Endothelial cell of umbilical vein (primary cell): ENCODE measurements at regions not wholly inside any gene's neighbourhood (a gene's known extent, or its start where the extent isn't known, plus 50 kb on each side); places are given as distances from the start of the nearest gene placed in this dataset.

Experiments
- BruUV-seq: library from RNA; stranded (reverse); fragments of 400-500 nt; replicated peaks from 2 replicates; lab custom pipeline; 2021; lab: Mats Ljungman, UMichigan
- CTCF ChIA-PET: fragments of 300-600, 350-600 bp; sonication (Branson Sonifier 250); formaldehyde crosslinking; loops from one replicate; lab custom pipeline; 2021; ENCODE audit warnings: antibody characterized with exemption, inconsistent platforms; lab: Charles Lee
- POLR2A ChIA-PET: fragments of 300-600, 350-600 bp; sonication (Branson Sonifier 250); formaldehyde crosslinking; loops from one replicate; lab custom pipeline; 2021; ENCODE audit warnings: antibody characterized with exemption, inconsistent platforms; lab: Charles Lee
- DNase-seq: peaks from one replicate; pipeline ENCODE4 v3.0.0-alpha.2; 2011; ENCODE audit warnings: low read depth, low spot score
- FAIRE-seq: peaks from 2 replicates; lab custom pipeline; 2011; peaks lifted over from hg19 to GRCh38; lab: Jason Lieb, UNC
- H2AFZ ChIP-seq: 2 replicates; pipeline ENCODE4 v1.6.0; 2012; ENCODE audit warnings: low read depth, low read length, control low read depth, inconsistent platforms
- H3K27ac ChIP-seq: 2 replicates; pipeline ENCODE4 v1.5.1; 2011; ENCODE audit warnings: low read depth, mild to moderate bottlenecking, control low read depth, low read length, moderate library complexity; ENCODE audit not compliant: insufficient read depth
- H3K27me3 ChIP-seq, 2 experiments: 2 replicates each; pipeline versions ENCODE4 v1.6.0 to v1.6.1; 2011; ENCODE audit warnings: low read length in 2 of 2, mixed read lengths in 1 of 2; ENCODE audit not compliant: control insufficient read depth in 2 of 2, insufficient read depth in 2 of 2
- H3K36me3 ChIP-seq, 2 experiments: 2 replicates in 1 of 2; 3 replicates in 1 of 2; pipeline ENCODE4 v1.5.1; 2011; ENCODE audit warnings: low read length in 2 of 2, mild to moderate bottlenecking in 1 of 2, moderate library complexity in 1 of 2; ENCODE audit not compliant: control insufficient read depth in 2 of 2, insufficient read depth in 2 of 2; ENCODE audit errors: extremely low read depth in 1 of 2
- H3K4me1 ChIP-seq: 3 replicates; pipeline ENCODE4 v1.5.1; 2011; ENCODE audit warnings: mild to moderate bottlenecking, low read length; ENCODE audit not compliant: control insufficient read depth, insufficient read depth; ENCODE audit errors: extremely low read depth
- H3K4me2 ChIP-seq: 2 replicates; pipeline ENCODE4 v1.6.1; 2011; ENCODE audit warnings: low read length, control low read depth, mixed read lengths; ENCODE audit not compliant: insufficient read depth
- H3K4me3 ChIP-seq, 3 experiments: fragments of 200-600 bp in 1 of 3; sonication (generic), shearing (Covaris generic) in 1 of 3; replicated peaks in 1 of 3; 2 replicates each; pipeline ENCODE4 v1.5.1; 2011 to 2016; ENCODE audit warnings: control low read depth in 3 of 3, low read length in 3 of 3, mild to moderate bottlenecking in 2 of 3, inconsistent platforms in 1 of 3, low read depth in 1 of 3, moderate library complexity in 1 of 3; ENCODE audit not compliant: insufficient read depth in 1 of 3
- H3K79me2 ChIP-seq: 2 replicates; pipeline ENCODE4 v1.6.0; 2012; ENCODE audit warnings: low read length, inconsistent platforms; ENCODE audit not compliant: control insufficient read depth, insufficient read depth
- H3K9ac ChIP-seq: replicated peaks from 2 replicates; pipeline ENCODE3; 2011; ENCODE audit warnings: low read length, control low read depth; ENCODE audit not compliant: insufficient read depth; ENCODE audit errors: extremely low read depth
- H3K9me1 ChIP-seq: replicated peaks from 3 replicates; pipeline ENCODE4 v1.6.0; 2011; ENCODE audit warnings: mild to moderate bottlenecking, low read length; ENCODE audit not compliant: control insufficient read depth, insufficient read depth; ENCODE audit errors: extremely low read depth
- H3K9me3 ChIP-seq: replicated peaks from 2 replicates; pipeline ENCODE4 v1.5.1; 2012; ENCODE audit warnings: low read length, inconsistent platforms; ENCODE audit not compliant: control insufficient read depth, insufficient read depth
- H4K20me1 ChIP-seq: replicated peaks from 2 replicates; pipeline ENCODE3; 2011; ENCODE audit warnings: mild to moderate bottlenecking, low read length; ENCODE audit not compliant: control insufficient read depth, insufficient read depth; ENCODE audit errors: extremely low read depth
- CTCF ChIP-seq, 2 donors: IDR thresholded peaks; 1 replicate in 1 of 2; 2 replicates in 1 of 2; pipeline ENCODE4 v1.5.1; 2011; ENCODE audit warnings: low read length in 2 of 2, mild to moderate bottlenecking in 2 of 2, moderate library complexity in 2 of 2, control low read depth in 1 of 2, inconsistent platforms in 1 of 2, low read depth in 1 of 2; ENCODE audit not compliant: insufficient read depth in 1 of 2; ENCODE audit errors: extremely low read depth in 1 of 2
- EZH2 ChIP-seq: IDR thresholded peaks from 2 replicates; pipeline ENCODE4 v1.6.1; 2012; ENCODE audit warnings: borderline replicate concordance, low read depth, mild to moderate bottlenecking, moderate library complexity, low read length, inconsistent platforms; ENCODE audit not compliant: severe bottlenecking
- FOS ChIP-seq: IDR thresholded peaks from 2 replicates; pipeline ENCODE4 v1.6.1; 2011; ENCODE audit warnings: mild to moderate bottlenecking, low read length, moderate library complexity, borderline replicate concordance; ENCODE audit not compliant: insufficient read depth
- GATA2 ChIP-seq: IDR thresholded peaks from 2 replicates; pipeline ENCODE4 v1.7.0; 2011; ENCODE audit warnings: low read depth, mild to moderate bottlenecking, moderate library complexity, mixed read lengths, low read length; ENCODE audit not compliant: insufficient read length, insufficient read depth
- JUN ChIP-seq: IDR thresholded peaks from 2 replicates; pipeline ENCODE4 v1.6.1; 2011; ENCODE audit warnings: borderline replicate concordance, low read depth; ENCODE audit not compliant: insufficient read length, insufficient read depth
- MYC ChIP-seq: IDR thresholded peaks from one replicate; pipeline ENCODE4 v1.6.1; 2011; ENCODE audit warnings: mild to moderate bottlenecking, low read depth, low read length
- POLR2A ChIP-seq: IDR thresholded peaks from 2 replicates; pipeline ENCODE4 v1.6.1; 2012; ENCODE audit warnings: low read depth, mild to moderate bottlenecking, control low read depth, low read length
- POLR2AphosphoS5 ChIP-seq: IDR thresholded peaks from 2 replicates; pipeline ENCODE4 v1.6.1; 2012; ENCODE audit warnings: low read depth, mild to moderate bottlenecking, control low read depth, low read length, moderate library complexity; ENCODE audit not compliant: insufficient read depth
- dilution Hi-C: fragments of 300-500 bp; cut with MboI; formaldehyde crosslinking; loops from one replicate; pipeline ENCODE4 v1.15.0; 2019; ENCODE audit warnings: low sequenced_read_pairs; ENCODE audit not compliant: extremely low pct_ligation_motif_present
- intact Hi-C: fragments of 100-400 bp; cut with micrococcal nuclease; formaldehyde crosslinking; loops from one replicate; pipeline ENCODE4 v1.10.0; 2022
- TF ChIP-seq, protein P1 (sequence below): IDR thresholded peaks from 2 replicates; pipeline ENCODE4 v1.6.1; 2011; ENCODE audit not compliant: insufficient read depth, insufficient read length

DNA sequence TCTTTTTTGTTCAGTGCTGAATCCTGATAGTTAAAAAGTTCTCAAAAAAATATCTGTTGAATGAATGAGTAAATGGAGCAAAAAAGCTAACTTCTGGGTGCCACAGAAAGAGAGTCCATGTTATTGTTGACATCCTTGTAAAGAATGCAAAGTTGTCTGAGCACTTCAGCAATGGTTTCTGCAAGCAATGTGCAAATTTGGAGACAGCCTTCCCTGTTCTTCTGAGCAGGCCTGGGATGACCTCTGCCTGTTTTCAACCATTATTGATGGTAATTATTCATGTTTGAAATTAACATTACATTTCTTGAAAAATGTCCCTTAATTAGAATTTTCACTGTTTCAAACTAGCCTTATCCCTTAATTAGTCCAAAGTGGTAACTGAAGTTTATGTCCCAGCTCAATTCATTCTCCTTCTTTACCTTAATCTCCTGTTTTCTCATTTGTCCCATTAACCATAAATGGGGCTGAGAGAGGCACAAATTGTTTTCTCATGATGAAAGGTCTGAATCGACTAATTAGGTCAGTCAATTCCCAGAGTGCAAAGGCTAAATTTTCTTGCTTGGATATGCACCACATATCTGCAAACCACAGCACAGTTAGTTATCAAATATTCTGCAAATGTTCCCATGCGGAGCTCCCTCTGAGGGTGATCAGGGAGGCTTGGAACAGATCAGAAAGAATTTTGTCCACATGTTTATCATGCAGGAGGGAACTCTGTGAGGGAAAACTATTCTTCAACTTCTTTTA is 139.4 kb upstream of the KRR1 start:
- Histone ChIP-seq H3K4me3 (no peak overlapping the region), H3K9me1 (no peaks in the 10 kb centered on the region), H3K27ac (no peak overlapping the region), H3K27me3 (no peaks in the 10 kb centered on the region), H3K4me1 (no peaks in the 10 kb centered on the region), H3K79me2 (no peaks in the 10 kb centered on the region), H3K4me2 (no peak overlapping the region), H3K9me3 (no peaks in the 10 kb centered on the region), H2AFZ (no peak overlapping the region), H4K20me1 (no peaks in the 10 kb centered on the region), H3K9ac (no peak overlapping the region), H3K36me3 (no peaks in the 10 kb centered on the region)
- no peak for TF ChIP-seq POLR2A
- no peak for TF ChIP-seq JUN
- TF ChIP-seq GATA2 = no peak
- no peak for TF ChIP-seq CTCF (IDR thresholded peaks at IDR 0.05; ENCODE audit: extremely low read depth in 1 of 2, insufficient read depth in 1 of 2, low read depth in 1 of 2, low read length in 2 of 2)
- TF ChIP-seq EZH2 = no peak
- TF ChIP-seq, protein P1, sequence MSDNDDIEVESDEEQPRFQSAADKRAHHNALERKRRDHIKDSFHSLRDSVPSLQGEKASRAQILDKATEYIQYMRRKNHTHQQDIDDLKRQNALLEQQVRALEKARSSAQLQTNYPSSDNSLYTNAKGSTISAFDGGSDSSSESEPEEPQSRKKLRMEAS = no peak
- no peak for TF ChIP-seq POLR2AphosphoS5
- no peak for TF ChIP-seq MYC
- no peak for TF ChIP-seq FOS
- ChIA-PET CTCF (interaction anchor here (2.1 kb wide), 1 partner anchor 10 kb away, joined by 10 read pairs; no protein-coding TSS in a partner anchor), POLR2A (no interaction called here)
- dilution Hi-C loops = no loop called here
- intact Hi-C loops = no loop called here
- no peak for DNase-seq
- BruUV-seq = no TSS peak
- no peak for FAIRE-seq
